Psoas muscle (tissue), 7 donors: ENCODE measurements at regions not wholly inside any gene's neighbourhood (a gene's known extent, or its start where the extent isn't known, plus 50 kb on each side); places are given as distances from the start of the nearest gene placed in this dataset.
"Not testable (repeated sequence)": the region's sequence is repeated elsewhere in the genome, so short reads cannot be mapped to it uniquely, and the experiment has no call there.

Experiments used
- ATAC-seq, 4 donors: fragments of 200-7000 bp; cut with Tn5 transposase; one replicate each; pipeline ENCODE4 v1.9.1; 2020; ENCODE audit warnings: moderate library complexity in 3 of 4, mild to moderate bottlenecking in 2 of 4
- DNase-seq, 2 donors: peaks; one replicate each; pipeline ENCODE4 v3.0.0-alpha.2; 2020
- H3K27ac ChIP-seq: fragments of 200-600 bp; one replicate; pipeline ENCODE4 v1.8.0; 2022
- H3K27me3 ChIP-seq, 3 donors: fragments of 200-600 bp in 1 of 3; one replicate each; pipeline versions ENCODE4 v1.6.1 to v1.8.0; 2013 to 2022; ENCODE audit warnings: low read length in 2 of 3, mild to moderate bottlenecking in 2 of 3, moderate library complexity in 1 of 3; ENCODE audit not compliant: insufficient read depth in 3 of 3
- H3K36me3 ChIP-seq, 2 donors: fragments of 200-600 bp in 1 of 2; one replicate each; pipeline versions ENCODE4 v1.6.1 to v1.8.0; 2013 to 2022; ENCODE audit warnings: low read depth in 1 of 2, mild to moderate bottlenecking in 1 of 2, moderate library complexity in 1 of 2; ENCODE audit not compliant: insufficient read depth in 1 of 2
- H3K4me1 ChIP-seq: fragments of 200-600 bp; one replicate; pipeline ENCODE4 v1.8.0; 2022
- H3K4me3 ChIP-seq: fragments of 200-600 bp; one replicate; pipeline ENCODE4 v1.8.0; 2022; ENCODE audit warnings: mild to moderate bottlenecking
- H3K9me3 ChIP-seq: fragments of 200-600 bp; one replicate; pipeline ENCODE4 v1.8.0; 2022
- WGBS, 3 donors: extraction: QIAGEN DNeasy Blood & Tissue Kit; methylation state at CpG; one replicate each; pipeline versions ENCODE4 v1.1.6 to v1.1.7; 2013; 5-methylcytosine and 5-hydroxymethylcytosine counted together
- intact Hi-C, 2 donors: fragments of 100-400 bp; cut with DNase I; formaldehyde crosslinking; loops; one replicate each; pipeline versions ENCODE4 v1.11.0 to v1.14.2; 2022
- TF ChIP-seq, protein P1 (sequence below): fragments of 200-600 bp; IDR thresholded peaks from one replicate; pipeline ENCODE4 v1.8.0; 2022; ENCODE audit warnings: antibody characterized with exemption
- donor health status: healthy with polysubstance abuse.
- donor health status: DM: no; HTN: no; CAD: no; lungs with moderate emphysema.
- donor health status: Bipolar disorder and iron deficiency.
- donor health status: healthy.
- donor health status: DM: yes; HTN: yes; CAD: no.
- donor health status: DM: no; HTN: no; CAD: no.
- donor health status: DM: yes; HTN: yes; CAD: no.

DNA sequence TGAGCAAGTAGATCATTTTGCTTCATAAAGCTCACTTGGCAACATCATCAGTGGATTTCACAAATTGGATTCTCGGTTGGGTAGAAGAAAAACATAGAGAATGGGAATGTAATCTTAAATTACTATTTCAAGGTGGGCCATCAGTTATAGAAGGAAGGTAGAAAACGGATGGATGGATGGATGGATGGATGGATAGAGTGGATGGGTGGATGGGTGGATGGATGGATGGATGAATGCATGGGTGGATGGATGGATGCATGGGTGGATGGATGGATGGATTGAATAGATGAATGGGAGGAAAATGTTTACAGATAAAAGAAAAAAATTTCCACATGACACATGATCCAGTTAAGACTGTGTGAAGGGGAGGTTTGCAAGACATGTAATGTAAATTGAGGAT is 159.7 kb downstream of the MEX3B start:
- ATAC-seq (no peak), DNase-seq (no peak)
- no peaks in the 10 kb centered on the region for H3K9me3 ChIP-seq
- TF ChIP-seq, protein P1, sequence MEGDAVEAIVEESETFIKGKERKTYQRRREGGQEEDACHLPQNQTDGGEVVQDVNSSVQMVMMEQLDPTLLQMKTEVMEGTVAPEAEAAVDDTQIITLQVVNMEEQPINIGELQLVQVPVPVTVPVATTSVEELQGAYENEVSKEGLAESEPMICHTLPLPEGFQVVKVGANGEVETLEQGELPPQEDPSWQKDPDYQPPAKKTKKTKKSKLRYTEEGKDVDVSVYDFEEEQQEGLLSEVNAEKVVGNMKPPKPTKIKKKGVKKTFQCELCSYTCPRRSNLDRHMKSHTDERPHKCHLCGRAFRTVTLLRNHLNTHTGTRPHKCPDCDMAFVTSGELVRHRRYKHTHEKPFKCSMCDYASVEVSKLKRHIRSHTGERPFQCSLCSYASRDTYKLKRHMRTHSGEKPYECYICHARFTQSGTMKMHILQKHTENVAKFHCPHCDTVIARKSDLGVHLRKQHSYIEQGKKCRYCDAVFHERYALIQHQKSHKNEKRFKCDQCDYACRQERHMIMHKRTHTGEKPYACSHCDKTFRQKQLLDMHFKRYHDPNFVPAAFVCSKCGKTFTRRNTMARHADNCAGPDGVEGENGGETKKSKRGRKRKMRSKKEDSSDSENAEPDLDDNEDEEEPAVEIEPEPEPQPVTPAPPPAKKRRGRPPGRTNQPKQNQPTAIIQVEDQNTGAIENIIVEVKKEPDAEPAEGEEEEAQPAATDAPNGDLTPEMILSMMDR = no peak
- no peak overlapping the region for H3K27ac ChIP-seq
- peaks cover 6% of the 10 kb centered on the region for H3K4me1 ChIP-seq
- H3K4me3 ChIP-seq = no peak overlapping the region
- intact Hi-C loops = no loop called here
- no peaks in the 10 kb centered on the region for H3K27me3 ChIP-seq
- H3K36me3 ChIP-seq = no peaks in the 10 kb centered on the region
- 92 to 93% (median 93%) methylated on average over 2 of the region's 2 CpGs for WGBS, 3 donors

DNA sequence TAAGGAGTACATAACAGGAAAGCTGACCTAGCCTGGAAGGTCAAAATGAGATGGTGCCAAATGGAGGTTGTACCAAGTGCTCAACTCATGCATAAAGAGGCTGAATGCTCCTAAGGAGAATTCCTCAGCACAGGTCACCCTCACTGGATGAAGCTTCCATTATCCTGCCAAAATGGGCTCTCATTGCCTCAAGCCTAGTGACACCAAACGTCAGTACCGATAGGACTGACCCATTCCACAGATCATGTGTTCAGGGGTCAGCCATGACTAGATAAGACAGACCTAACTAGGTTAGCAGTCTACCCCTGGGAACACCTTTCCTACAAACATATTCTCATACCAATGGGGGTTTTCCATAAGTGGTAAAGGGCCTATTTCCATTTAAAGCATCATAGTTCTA is 160.7 kb downstream of the MEX3B start:
- no peak for ATAC-seq
- no peaks in the 10 kb centered on the region for H3K36me3 ChIP-seq
- DNase-seq = no peak
- H3K27ac ChIP-seq = no peak overlapping the region
- intact Hi-C loops = no loop called here
- no peak overlapping the region for H3K4me3 ChIP-seq
- TF ChIP-seq, protein P1 = no peak
- WGBS, 3 donors = 87 to 98% (median 95%) methylated on average over 2 of the region's 2 CpGs
- H3K4me1 ChIP-seq = peaks cover 6% of the 10 kb centered on the region
- no peaks in the 10 kb centered on the region for H3K27me3 ChIP-seq
- H3K9me3 ChIP-seq = no peaks in the 10 kb centered on the region

DNA sequence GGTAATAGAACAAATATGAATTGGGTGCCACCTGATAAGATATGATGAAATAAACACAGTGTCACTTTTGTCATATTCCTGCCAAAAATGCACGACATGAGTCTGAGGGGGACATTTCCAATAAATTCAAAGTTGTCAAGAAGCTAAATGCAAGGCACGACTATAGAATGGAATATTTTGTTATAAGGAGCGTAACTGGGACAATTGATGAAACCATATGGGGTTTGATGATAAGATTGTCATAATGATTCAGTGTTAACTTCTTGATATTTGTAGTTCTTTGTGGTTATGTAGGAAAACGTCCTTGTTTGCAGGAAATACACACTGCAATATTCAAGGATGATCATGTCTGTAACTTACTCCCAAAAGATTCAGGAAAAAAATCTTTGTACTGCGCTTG is 163.3 kb downstream of the MEX3B start:
- Histone ChIP-seq H3K27me3 (no peaks in the 10 kb centered on the region), H3K36me3 (no peaks in the 10 kb centered on the region), H3K9me3 (no peaks in the 10 kb centered on the region), H3K4me1 (no peaks in the 10 kb centered on the region), H3K27ac (no peak overlapping the region), H3K4me3 (no peak overlapping the region)
- intact Hi-C loops = no loop called here
- WGBS, 3 donors = 76 to 81% (median 77%) methylated on average over 5 of the region's 5 CpGs
- DNase-seq = no peak
- TF ChIP-seq, protein P1 = no peak
- no peak for ATAC-seq

DNA sequence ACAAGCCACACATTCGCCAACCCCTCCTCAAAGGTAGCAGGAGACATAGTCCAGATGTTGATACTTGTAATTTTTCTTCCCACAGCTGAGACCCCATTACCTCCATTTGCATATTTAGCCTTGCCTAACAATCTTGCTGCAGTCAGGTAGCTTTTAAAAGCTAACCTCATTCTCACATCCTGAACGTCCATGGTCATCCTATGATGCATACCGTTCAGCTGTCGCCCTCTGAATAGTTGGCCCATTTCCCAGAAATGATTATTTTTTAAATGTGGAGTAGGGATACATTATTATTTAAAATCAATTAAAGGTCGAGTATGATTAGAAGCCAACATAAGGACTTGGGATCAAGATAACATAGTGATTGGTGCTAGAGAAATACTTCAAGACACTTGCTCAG is 165.0 kb downstream of the MEX3B start:
- Histone ChIP-seq H3K4me1 (no peaks in the 10 kb centered on the region), H3K27ac (no peak overlapping the region), H3K27me3 (no peaks in the 10 kb centered on the region), H3K4me3 (no peak overlapping the region), H3K36me3 (no peaks in the 10 kb centered on the region), H3K9me3 (no peaks in the 10 kb centered on the region)
- ATAC-seq = no peak
- 38 to 53% (median 41%) methylated on average over 5 of the region's 5 CpGs for WGBS, 3 donors
- TF ChIP-seq, protein P1 = no peak
- DNase-seq = no peak
- intact Hi-C loops = loop anchor here in 1 of 2 donors (2.0 kb wide), 1 partner anchor 56 kb away; no protein-coding TSS in a partner anchor

DNA sequence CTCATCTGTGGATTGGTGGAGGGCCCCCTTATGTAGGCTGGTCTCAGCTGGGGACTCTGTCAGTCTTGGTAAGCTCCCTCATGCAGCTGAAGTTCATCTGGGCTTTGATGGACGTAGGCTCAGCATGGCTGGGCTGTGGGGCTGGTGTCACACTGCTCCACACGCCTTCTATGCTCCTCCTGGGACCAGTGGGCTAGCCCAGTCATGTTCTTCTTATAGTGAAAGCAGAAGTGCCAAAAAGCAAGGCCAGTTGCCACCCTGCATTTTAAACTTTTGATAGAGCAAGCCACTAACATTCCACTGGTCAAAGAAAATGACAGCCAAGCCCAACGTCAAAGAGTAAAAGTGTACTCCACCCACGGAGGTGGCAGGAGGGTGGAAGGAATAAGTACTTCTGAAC is 165.5 kb downstream of the MEX3B start:
- no peaks in the 10 kb centered on the region for H3K27me3 ChIP-seq
- intact Hi-C loops = loop anchor here in 1 of 2 donors (2.0 kb wide), 1 partner anchor 56 kb away; no protein-coding TSS in a partner anchor
- no peaks in the 10 kb centered on the region for H3K36me3 ChIP-seq
- TF ChIP-seq, protein P1 = no peak
- DNase-seq (no peak), ATAC-seq (no peak)
- H3K4me1 ChIP-seq = no peaks in the 10 kb centered on the region
- WGBS, 3 donors = 72 to 86% (median 81%) methylated on average over 4 of the region's 4 CpGs
- H3K9me3 ChIP-seq = no peaks in the 10 kb centered on the region
- H3K27ac ChIP-seq = no peak overlapping the region
- no peak overlapping the region for H3K4me3 ChIP-seq

DNA sequence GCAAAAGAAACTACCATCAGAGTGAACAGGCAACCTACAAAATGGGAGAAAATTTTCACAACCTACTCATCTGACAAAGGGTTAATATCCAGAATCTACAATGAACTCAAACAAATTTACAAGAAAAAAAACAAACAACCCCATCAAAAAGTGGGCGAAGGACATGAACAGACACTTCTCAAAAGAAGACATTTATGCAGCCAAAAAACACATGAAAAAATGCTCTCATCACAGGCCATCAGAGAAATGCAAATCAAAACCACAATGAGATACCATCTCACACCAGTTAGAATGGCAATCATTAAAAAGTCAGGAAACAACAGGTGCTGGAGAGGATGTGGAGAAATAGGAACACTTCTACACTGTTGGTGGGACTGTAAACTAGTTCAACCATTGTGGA is 170.1 kb downstream of the MEX3B start:
- intact Hi-C loops, ATAC-seq: not testable (repeated sequence)
- 77 to 79% methylated on average over 1 of the region's 1 CpG; no CpG with 5 or more reads in 1 of the 3 donors for WGBS, 3 donors

DNA sequence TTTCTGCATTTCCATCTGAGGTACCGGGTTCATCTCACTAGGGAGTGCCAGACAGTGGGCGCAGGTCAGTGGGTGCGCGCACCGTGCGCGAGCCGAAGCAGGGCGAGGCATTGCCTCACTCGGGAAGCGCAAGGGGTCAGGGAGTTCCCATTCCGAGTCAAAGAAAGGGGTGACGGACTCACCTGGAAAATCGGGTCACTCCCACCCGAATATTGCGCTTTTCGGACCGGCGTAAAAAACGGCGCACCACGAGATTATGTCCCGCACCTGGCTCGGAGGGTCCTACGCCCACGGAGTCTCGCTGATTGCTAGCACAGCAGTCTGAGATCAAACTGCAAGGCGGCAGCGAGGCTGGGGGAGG is 175.1 kb downstream of the MEX3B start:
- H3K36me3 ChIP-seq, H3K27ac ChIP-seq, H3K4me1 ChIP-seq, H3K27me3 ChIP-seq, DNase-seq, H3K4me3 ChIP-seq, ATAC-seq, H3K9me3 ChIP-seq, intact Hi-C loops: not testable (repeated sequence)
- 87 to 94% (median 88%) methylated on average over 14 to 19 of the region's 29 CpGs for WGBS, 3 donors

More for the DNA sequence above, 170.1 kb downstream of the MEX3B start:
- not testable (repeated sequence) for H3K4me3 ChIP-seq, H3K27ac ChIP-seq, H3K4me1 ChIP-seq, H3K27me3 ChIP-seq, DNase-seq, H3K9me3 ChIP-seq, H3K36me3 ChIP-seq
